H1 (cell line): ENCODE measurements at regions not wholly inside any gene's neighbourhood (a gene's known extent, or its start where the extent isn't known, plus 50 kb on each side); places are given as distances from the start of the nearest gene placed in this dataset.

ENCODE experiments used
- CTCF ChIA-PET: fragments of 300-600 bp; sonication (Branson Sonifier 250); formaldehyde crosslinking; loops from one replicate; lab custom pipeline; 2021; ENCODE audit not compliant: partially characterized antibody; lab: Charles Lee
- POLR2A ChIA-PET: fragments of 300-600 bp; sonication (Branson Sonifier 250); formaldehyde crosslinking; loops from one replicate; lab custom pipeline; 2021; ENCODE audit warnings: inconsistent platforms; ENCODE audit not compliant: partially characterized antibody; lab: Charles Lee
- DNase-seq, 2 experiments: peaks; one replicate each; pipeline versions ENCODE4 v3.0.0 to v3.0.0-alpha.2; 2010 to 2022; ENCODE audit warnings: low spot score in 2 of 2, low read depth in 1 of 2, mixed read lengths in 1 of 2
- FAIRE-seq: peaks from 2 replicates; lab custom pipeline; 2011; peaks lifted over from hg19 to GRCh38; lab: Jason Lieb, UNC
- H2AFZ ChIP-seq: 2 replicates; pipeline ENCODE4 v1.8.1; 2012; ENCODE audit warnings: low read length, inconsistent platforms
- H2AK5ac ChIP-seq: 2 replicates; pipeline ENCODE4 v1.6.1; 2013; ENCODE audit warnings: low read depth, low read length
- H2BK120ac ChIP-seq: replicated peaks from 2 replicates; pipeline ENCODE3; 2013; ENCODE audit warnings: low read depth, low read length, inconsistent platforms
- H2BK12ac ChIP-seq: 2 replicates; pipeline ENCODE4 v1.6.1; 2013; ENCODE audit warnings: low read depth, low read length
- H2BK15ac ChIP-seq: 2 replicates; pipeline ENCODE4 v1.6.1; 2013; ENCODE audit warnings: low read length
- H2BK20ac ChIP-seq: 2 replicates; pipeline ENCODE4 v1.6.1; 2013; ENCODE audit warnings: low read length
- H2BK5ac ChIP-seq: 2 replicates; pipeline ENCODE4 v1.6.1; 2013; ENCODE audit warnings: low read depth, low read length
- H3K14ac ChIP-seq: 2 replicates; pipeline ENCODE4 v1.6.1; 2013; ENCODE audit warnings: inconsistent platforms; ENCODE audit not compliant: insufficient read length
- H3K18ac ChIP-seq: 2 replicates; pipeline ENCODE4 v1.6.1; 2013; ENCODE audit warnings: low read length; ENCODE audit errors: extremely low read depth
- H3K23ac ChIP-seq: 2 replicates; pipeline ENCODE4 v1.6.1; 2013; ENCODE audit warnings: inconsistent platforms; ENCODE audit not compliant: insufficient read length
- H3K23me2 ChIP-seq: 2 replicates; pipeline ENCODE4 v1.6.1; 2013; ENCODE audit warnings: low read depth, low read length
- H3K27ac ChIP-seq: 2 replicates; pipeline ENCODE4 v1.6.1; 2011; ENCODE audit warnings: low read depth, low read length, inconsistent platforms
- H3K27me3 ChIP-seq, 4 experiments: replicated peaks in 1 of 4; 1 replicate in 1 of 4; 2 replicates in 3 of 4; pipeline versions ENCODE4 v1.6.1 to v1.8.1; 2011 to 2013; ENCODE audit warnings: low read length in 3 of 4, mild to moderate bottlenecking in 3 of 4, inconsistent platforms in 2 of 4, mixed read lengths in 2 of 4, moderate library complexity in 1 of 4; ENCODE audit not compliant: control insufficient read depth in 3 of 4, insufficient read depth in 3 of 4; ENCODE audit errors: extremely low read depth in 1 of 4
- H3K36me3 ChIP-seq, 4 experiments: 2 replicates each; pipeline versions ENCODE4 v1.6.1 to v1.8.1; 2011 to 2013; ENCODE audit warnings: mild to moderate bottlenecking in 4 of 4, low read length in 3 of 4, moderate library complexity in 2 of 4, control low read depth in 1 of 4, inconsistent platforms in 1 of 4; ENCODE audit not compliant: insufficient read depth in 4 of 4, control insufficient read depth in 2 of 4
- H3K4ac ChIP-seq: replicated peaks from 2 replicates; pipeline ENCODE3; 2013; ENCODE audit warnings: low read length, low read depth, mixed read lengths, inconsistent platforms; ENCODE audit not compliant: insufficient read length
- H3K4me1 ChIP-seq, 4 experiments: replicated peaks in 1 of 4; 1 replicate in 1 of 4; 2 replicates in 3 of 4; pipeline versions ENCODE4 v1.6.1 to v1.8.1; 2011 to 2013; ENCODE audit warnings: low read length in 3 of 4, inconsistent platforms in 2 of 4, mixed read lengths in 1 of 4; ENCODE audit not compliant: insufficient read depth in 4 of 4, control insufficient read depth in 3 of 4
- H3K4me2 ChIP-seq, 2 experiments: 2 replicates each; pipeline versions ENCODE4 v1.6.1 to v1.8.1; 2011 to 2013; ENCODE audit warnings: low read depth in 2 of 2, low read length in 2 of 2, control low read depth in 1 of 2, inconsistent platforms in 1 of 2, mild to moderate bottlenecking in 1 of 2; ENCODE audit not compliant: insufficient read depth in 1 of 2
- H3K4me3 ChIP-seq, 4 experiments: fragments of 200-600, 300-600 bp in 1 of 4; sonication (generic), shearing (Covaris generic), sonication (Bioruptor Twin) in 1 of 4; 2 replicates each; pipeline versions ENCODE4 v1.5.1 to v1.8.1; 2011 to 2016; ENCODE audit warnings: low read length in 4 of 4, low read depth in 3 of 4, control low read depth in 2 of 4, inconsistent platforms in 2 of 4, mild to moderate bottlenecking in 2 of 4, mixed read lengths in 1 of 4, moderate library complexity in 1 of 4; ENCODE audit not compliant: insufficient read depth in 2 of 4; ENCODE audit errors: extremely low read depth in 1 of 4
- H3K56ac ChIP-seq: replicated peaks from 2 replicates; pipeline ENCODE3; 2013; ENCODE audit warnings: low read depth, mild to moderate bottlenecking, mixed read lengths, low read length, inconsistent platforms; ENCODE audit not compliant: insufficient read length
- H3K79me1 ChIP-seq: 2 replicates; pipeline ENCODE4 v1.6.1; 2013; ENCODE audit warnings: low read depth, low read length, control low read depth
- H3K79me2 ChIP-seq, 2 experiments: 2 replicates each; pipeline versions ENCODE4 v1.6.1 to v1.8.1; 2012 to 2013; ENCODE audit warnings: low read length in 2 of 2, mild to moderate bottlenecking in 2 of 2, inconsistent platforms in 1 of 2; ENCODE audit not compliant: insufficient read depth in 2 of 2, control insufficient read depth in 1 of 2
- H3K9ac ChIP-seq, 4 experiments: replicated peaks in 1 of 4; 1 replicate in 1 of 4; 2 replicates in 3 of 4; pipeline versions ENCODE4 v1.6.1 to v1.8.1; 2011 to 2013; ENCODE audit warnings: low read depth in 3 of 4, low read length in 3 of 4, control low read depth in 2 of 4, mild to moderate bottlenecking in 2 of 4, moderate library complexity in 2 of 4, inconsistent platforms in 1 of 4; ENCODE audit errors: extremely low read depth in 1 of 4
- H3K9me3 ChIP-seq, 2 experiments: 2 replicates each; pipeline versions ENCODE4 v1.6.1 to v1.8.1; 2012 to 2013; ENCODE audit warnings: mild to moderate bottlenecking in 2 of 2, moderate library complexity in 2 of 2, control low read depth in 1 of 2, inconsistent platforms in 1 of 2, low read depth in 1 of 2, low read length in 1 of 2, mixed read lengths in 1 of 2; ENCODE audit not compliant: insufficient read depth in 2 of 2
- H4K20me1 ChIP-seq, 2 experiments: replicated peaks in 1 of 2; 2 replicates each; pipeline versions ENCODE3 to v1.8.1; 2011 to 2013; ENCODE audit warnings: inconsistent platforms in 2 of 2, low read length in 2 of 2, mild to moderate bottlenecking in 1 of 2; ENCODE audit not compliant: insufficient read depth in 2 of 2, control insufficient read depth in 1 of 2
- H4K5ac ChIP-seq: 2 replicates; pipeline ENCODE4 v1.6.1; 2013; ENCODE audit warnings: low read length, low read depth, mixed read lengths, inconsistent platforms; ENCODE audit not compliant: insufficient read length
- H4K8ac ChIP-seq: 2 replicates; pipeline ENCODE4 v1.8.0; 2013; ENCODE audit warnings: mild to moderate bottlenecking, moderate library complexity, low read length, inconsistent platforms; ENCODE audit not compliant: insufficient read depth; ENCODE audit errors: extremely low read depth
- H4K91ac ChIP-seq: replicated peaks from 2 replicates; pipeline ENCODE3; 2013; ENCODE audit warnings: low read length, mixed read lengths, inconsistent platforms; ENCODE audit not compliant: insufficient read length
- MAX ChIP-seq: IDR thresholded peaks from 2 replicates; pipeline ENCODE4 v1.6.1; 2012; ENCODE audit warnings: inconsistent platforms

- H3K4me3 ChIP-seq, result no peak overlapping the region
- no peak overlapping the region for H3K56ac ChIP-seq
- H2BK15ac ChIP-seq, result no peak overlapping the region
- peaks cover 4 to 10% of the 10 kb centered on the region in 2 experiments; a peak in 1 of 4 replicates for H3K9me3 ChIP-seq
- no peaks in the 10 kb centered on the region for H3K79me2 ChIP-seq
- H2BK20ac ChIP-seq, result no peak overlapping the region
- no peaks in the 10 kb centered on the region for H3K27me3 ChIP-seq
- TF ChIP-seq MAX, result no peak
- TF ChIP-seq, all 59 proteins: peak for 0
- Histone ChIP-seq H2BK5ac (no peak overlapping the region), H4K91ac (no peak overlapping the region), H2BK12ac (no peak overlapping the region), H3K4ac (no peak overlapping the region), H4K8ac (no peak overlapping the region), H4K20me1 (no peaks in the 10 kb centered on the region), H2AK5ac (no peak overlapping the region), H2AFZ (no peak overlapping the region), H3K23me2 (peaks cover 2% of the 10 kb centered on the region; the same call in 1 of the 2 replicates), H3K18ac (no peak overlapping the region), H3K23ac (no peak overlapping the region), H3K79me1 (no peaks in the 10 kb centered on the region), H3K4me2 (no peak overlapping the region), H2BK120ac (no peak overlapping the region), H3K14ac (no peak overlapping the region), H4K5ac (no peak overlapping the region), H3K9ac (no peak overlapping the region), H3K27ac (no peak overlapping the region), H3K4me1 (peaks cover 0 to 3% (median 0%) of the 10 kb centered on the region in 4 experiments; a peak in 1 of 7 replicates), H3K36me3 (no peaks in the 10 kb centered on the region)
- ChIA-PET POLR2A (no interaction called here), CTCF (no interaction called here)
- no peak for FAIRE-seq
- DNase-seq, result no peak
Measured at GRCh38 chr13:33694546-33694945, 123.4 kb upstream of the RFC3 start.
